Activated T-helper 1 cell treated with anti-CD3 and anti-CD28 coated beads, Interleukin-12 subunit alpha, Interleukin-12 subunit beta, Interleukin-2, Interleukin-4 antibody, amounts not matched to agents 30 ng/mL and 10 ng/mL and 1 ng/mL, durations not matched to agents 14 hours and 24 hours and 36 hours (primary cell): ENCODE measurements at regions not wholly inside any gene's neighbourhood (a gene's known extent, or its start where the extent isn't known, plus 50 kb on each side); places are given as distances from the start of the nearest gene placed in this dataset.

ENCODE experiments used
- DNase-seq: peaks from one replicate; pipeline ENCODE4 v3.0.0; 2021; ENCODE audit warnings: low spot score
- H3K27ac Mint-ChIP-seq: one replicate; pipeline ENCODE4 v1.8.0; 2021; ENCODE audit warnings: mild to moderate bottlenecking, mixed read lengths
- H3K27me3 Mint-ChIP-seq: one replicate; pipeline ENCODE4 v1.8.0; 2022; ENCODE audit warnings: mild to moderate bottlenecking, moderate library complexity, mixed read lengths; ENCODE audit not compliant: insufficient read depth
- H3K36me3 Mint-ChIP-seq: one replicate; pipeline ENCODE4 v1.8.0; 2021; ENCODE audit warnings: low read depth, mixed read lengths
- H3K4me1 Mint-ChIP-seq: one replicate; pipeline ENCODE4 v1.8.0; 2021; ENCODE audit warnings: low read depth, mixed read lengths
- H3K4me3 Mint-ChIP-seq: one replicate; pipeline ENCODE4 v1.8.0; 2021; ENCODE audit warnings: mild to moderate bottlenecking, moderate library complexity, mixed read lengths
- H3K9me3 Mint-ChIP-seq: one replicate; pipeline ENCODE4 v1.8.0; 2021; ENCODE audit warnings: mixed read lengths
- intact Hi-C: fragments of 100-400 bp; cut with micrococcal nuclease; formaldehyde crosslinking; loops from one replicate; pipeline ENCODE4 v1.15.1; 2024

- no peak overlapping the region for H3K4me3 Mint-ChIP-seq
- no peaks in the 10 kb centered on the region for H3K4me1 Mint-ChIP-seq
- H3K36me3 Mint-ChIP-seq, result no peaks in the 10 kb centered on the region
- no peaks in the 10 kb centered on the region for H3K27me3 Mint-ChIP-seq
- H3K27ac Mint-ChIP-seq, result no peak overlapping the region
- intact Hi-C loops, result no loop called here
- H3K9me3 Mint-ChIP-seq, result no peaks in the 10 kb centered on the region
- DNase-seq, result no peak
Observed at GRCh38 chr10:55160655-55161283, 359.7 kb upstream of the PCDH15 start.

GRCh38 chr10:55158633-55159032 is 357.6 kb upstream of the PCDH15 start:
- no peaks in the 10 kb centered on the region for H3K27me3 Mint-ChIP-seq
- no peak overlapping the region for H3K4me3 Mint-ChIP-seq
- intact Hi-C loops, result no loop called here
- no peak for DNase-seq
- no peaks in the 10 kb centered on the region for H3K9me3 Mint-ChIP-seq
- no peaks in the 10 kb centered on the region for H3K4me1 Mint-ChIP-seq
- H3K36me3 Mint-ChIP-seq, result no peaks in the 10 kb centered on the region
- H3K27ac Mint-ChIP-seq, result no peak overlapping the region

GRCh38 chr10:55146032-55146431 is 345.0 kb upstream of the PCDH15 start:
- intact Hi-C loops, result no loop called here
- Mint-ChIP-seq H3K36me3 (no peaks in the 10 kb centered on the region), H3K27ac (no peak overlapping the region), H3K4me1 (no peaks in the 10 kb centered on the region), H3K9me3 (no peaks in the 10 kb centered on the region), H3K4me3 (no peak overlapping the region), H3K27me3 (no peaks in the 10 kb centered on the region)
- no peak for DNase-seq

GRCh38 chr10:55144001-55144400 is 343.0 kb upstream of the PCDH15 start:
- H3K4me3 Mint-ChIP-seq, result no peak overlapping the region
- H3K9me3 Mint-ChIP-seq, result no peaks in the 10 kb centered on the region
- intact Hi-C loops, result no loop called here
- H3K4me1 Mint-ChIP-seq, result no peaks in the 10 kb centered on the region
- DNase-seq, result no peak
- no peaks in the 10 kb centered on the region for H3K36me3 Mint-ChIP-seq
- H3K27ac Mint-ChIP-seq, result no peak overlapping the region
- no peaks in the 10 kb centered on the region for H3K27me3 Mint-ChIP-seq

- Mint-ChIP-seq H3K4me1 (no peaks in the 10 kb centered on the region), H3K36me3 (no peaks in the 10 kb centered on the region), H3K27me3 (no peaks in the 10 kb centered on the region), H3K9me3 (no peaks in the 10 kb centered on the region), H3K4me3 (no peak overlapping the region), H3K27ac (no peak overlapping the region)
- DNase-seq, result no peak
- intact Hi-C loops, result no loop called here
Observed at GRCh38 chr10:55141892-55142291, 340.9 kb upstream of the PCDH15 start.

- H3K36me3 Mint-ChIP-seq, result no peaks in the 10 kb centered on the region
- H3K9me3 Mint-ChIP-seq, result no peaks in the 10 kb centered on the region
- no peak overlapping the region for H3K27ac Mint-ChIP-seq
- H3K27me3 Mint-ChIP-seq, result no peaks in the 10 kb centered on the region
- H3K4me3 Mint-ChIP-seq, result no peak overlapping the region
- no peak for DNase-seq
- no peaks in the 10 kb centered on the region for H3K4me1 Mint-ChIP-seq
- intact Hi-C loops, result no loop called here
Observed at GRCh38 chr10:55137063-55137462, 336.0 kb upstream of the PCDH15 start.

GRCh38 chr10:55104738-55105137 is 303.7 kb upstream of the PCDH15 start:
- Mint-ChIP-seq H3K36me3 (no peaks in the 10 kb centered on the region), H3K27ac (no peak overlapping the region), H3K4me1 (no peaks in the 10 kb centered on the region), H3K9me3 (no peaks in the 10 kb centered on the region), H3K27me3 (no peaks in the 10 kb centered on the region), H3K4me3 (no peak overlapping the region)
- intact Hi-C loops, result no loop called here
- no peak for DNase-seq

- intact Hi-C loops, result loop anchor here (10.0 kb wide), 1 partner anchor 166 kb away; no protein-coding TSS in a partner anchor
- Mint-ChIP-seq H3K27me3 (no peaks in the 10 kb centered on the region), H3K4me1 (no peaks in the 10 kb centered on the region), H3K9me3 (no peaks in the 10 kb centered on the region), H3K27ac (no peak overlapping the region), H3K4me3 (no peak overlapping the region), H3K36me3 (no peaks in the 10 kb centered on the region)
- DNase-seq, result no peak
Observed at GRCh38 chr10:55098452-55098851, 297.4 kb upstream of the PCDH15 start.

GRCh38 chr10:55091691-55092328 is 290.8 kb upstream of the PCDH15 start:
- Mint-ChIP-seq H3K4me3 (no peak overlapping the region), H3K9me3 (no peaks in the 10 kb centered on the region), H3K27ac (no peak overlapping the region), H3K36me3 (no peaks in the 10 kb centered on the region), H3K4me1 (no peaks in the 10 kb centered on the region), H3K27me3 (no peaks in the 10 kb centered on the region)
- intact Hi-C loops, result loop anchor here (10.0 kb wide), 1 partner anchor 173 kb away; no protein-coding TSS in a partner anchor
- no peak for DNase-seq

- no peak overlapping the region for H3K27ac Mint-ChIP-seq
- no peak for DNase-seq
- H3K36me3 Mint-ChIP-seq, result no peaks in the 10 kb centered on the region
- intact Hi-C loops, result no loop called here
- no peaks in the 10 kb centered on the region for H3K4me1 Mint-ChIP-seq
- no peaks in the 10 kb centered on the region for H3K27me3 Mint-ChIP-seq
- no peak overlapping the region for H3K4me3 Mint-ChIP-seq
- H3K9me3 Mint-ChIP-seq, result peaks cover 10% of the 10 kb centered on the region
Observed at GRCh38 chr10:55078121-55078520, 277.1 kb upstream of the PCDH15 start.

GRCh38 chr10:55065185-55065584 is 264.2 kb upstream of the PCDH15 start:
- intact Hi-C loops, result no loop called here
- Mint-ChIP-seq H3K36me3 (no peaks in the 10 kb centered on the region), H3K27me3 (no peaks in the 10 kb centered on the region), H3K27ac (no peak overlapping the region), H3K4me3 (no peak overlapping the region), H3K9me3 (peaks cover 17% of the 10 kb centered on the region), H3K4me1 (no peaks in the 10 kb centered on the region)
- no peak for DNase-seq

GRCh38 chr10:55063811-55064210 is 262.8 kb upstream of the PCDH15 start:
- peaks cover 17% of the 10 kb centered on the region for H3K9me3 Mint-ChIP-seq
- no peak overlapping the region for H3K4me3 Mint-ChIP-seq
- no peaks in the 10 kb centered on the region for H3K4me1 Mint-ChIP-seq

GRCh38 chr10:55062349-55062748 is 261.3 kb upstream of the PCDH15 start:
- no peak for DNase-seq
- intact Hi-C loops, result no loop called here
- no peaks in the 10 kb centered on the region for H3K36me3 Mint-ChIP-seq
- no peaks in the 10 kb centered on the region for H3K4me1 Mint-ChIP-seq
- no peaks in the 10 kb centered on the region for H3K27me3 Mint-ChIP-seq
- no peak overlapping the region for H3K27ac Mint-ChIP-seq
- H3K9me3 Mint-ChIP-seq, result peaks cover 10% of the 10 kb centered on the region
- no peak overlapping the region for H3K4me3 Mint-ChIP-seq

More at GRCh38 chr10:55063811-55064210, 262.8 kb upstream of the PCDH15 start:
- no peak for DNase-seq
- Mint-ChIP-seq H3K27me3 (no peaks in the 10 kb centered on the region), H3K27ac (no peak overlapping the region), H3K36me3 (no peaks in the 10 kb centered on the region)
- intact Hi-C loops, result no loop called here
